ENCODE measurements at regions not wholly inside any gene's neighbourhood (a gene's known extent, or its start where the extent isn't known, plus 50 kb on each side); places are given as distances from the start of the nearest gene placed in this dataset.
"Not testable (repeated sequence)": the region's sequence is repeated elsewhere in the genome, so short reads cannot be mapped to it uniquely, and the experiment has no call there.

DNA sequence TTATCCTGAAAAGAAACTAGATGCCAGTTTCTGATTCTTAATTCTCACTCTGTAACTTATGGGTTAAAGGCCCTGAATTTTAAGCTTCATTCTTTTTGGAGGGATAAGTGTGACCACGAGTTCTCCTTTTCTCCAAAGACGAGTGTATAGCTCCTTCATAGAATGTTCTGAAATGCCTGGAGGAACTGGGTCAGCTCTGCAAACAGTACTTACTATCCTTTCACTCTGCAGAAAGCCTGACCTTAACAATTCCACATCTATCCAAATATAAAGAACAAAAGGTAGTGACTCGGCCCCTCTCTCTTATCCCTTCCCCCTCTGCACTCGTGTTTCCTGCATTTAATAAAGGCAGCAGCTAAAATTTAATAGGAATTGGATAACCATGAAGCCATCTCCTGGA lies 150.5 kb downstream of the LYPLAL1 start:
- peak overlapping the region; percentile 63 for H3K27ac ChIP-seq
- H3K36me3 ChIP-seq (ENCODE audit: low read depth): no peaks in the 10 kb centered on the region
- H3K27me3 ChIP-seq (ENCODE audit: insufficient read depth, low read depth): no peaks in the 10 kb centered on the region
- H3K4me3 ChIP-seq: no peak overlapping the region; the same call in 1 of the 2 replicates
- peaks cover 31% of the 10 kb centered on the region for H3K4me1 ChIP-seq (replicated peaks; ENCODE audit: insufficient read depth)
- H3F3A ChIP-seq (ENCODE audit: insufficient read depth, low read depth): peaks cover 17% of the 10 kb centered on the region; the same call in 1 of the 2 replicates
- CTCF ChIA-PET: no interaction called here
- no peak for DNase-seq
- no peaks in the 10 kb centered on the region for H3K9me3 ChIP-seq (ENCODE audit: insufficient read depth, low read depth)
- H3K9me2 ChIP-seq (ENCODE audit: insufficient read depth): no peaks in the 10 kb centered on the region
- no peak for TF ChIP-seq EZH2 (IDR thresholded peaks at IDR 0.05; ENCODE audit: low read depth)
- TF ChIP-seq, protein P1, sequence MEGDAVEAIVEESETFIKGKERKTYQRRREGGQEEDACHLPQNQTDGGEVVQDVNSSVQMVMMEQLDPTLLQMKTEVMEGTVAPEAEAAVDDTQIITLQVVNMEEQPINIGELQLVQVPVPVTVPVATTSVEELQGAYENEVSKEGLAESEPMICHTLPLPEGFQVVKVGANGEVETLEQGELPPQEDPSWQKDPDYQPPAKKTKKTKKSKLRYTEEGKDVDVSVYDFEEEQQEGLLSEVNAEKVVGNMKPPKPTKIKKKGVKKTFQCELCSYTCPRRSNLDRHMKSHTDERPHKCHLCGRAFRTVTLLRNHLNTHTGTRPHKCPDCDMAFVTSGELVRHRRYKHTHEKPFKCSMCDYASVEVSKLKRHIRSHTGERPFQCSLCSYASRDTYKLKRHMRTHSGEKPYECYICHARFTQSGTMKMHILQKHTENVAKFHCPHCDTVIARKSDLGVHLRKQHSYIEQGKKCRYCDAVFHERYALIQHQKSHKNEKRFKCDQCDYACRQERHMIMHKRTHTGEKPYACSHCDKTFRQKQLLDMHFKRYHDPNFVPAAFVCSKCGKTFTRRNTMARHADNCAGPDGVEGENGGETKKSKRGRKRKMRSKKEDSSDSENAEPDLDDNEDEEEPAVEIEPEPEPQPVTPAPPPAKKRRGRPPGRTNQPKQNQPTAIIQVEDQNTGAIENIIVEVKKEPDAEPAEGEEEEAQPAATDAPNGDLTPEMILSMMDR (conservative IDR thresholded peaks at IDR 0.05): no peak
- intact Hi-C loops (cut with micrococcal nuclease; ENCODE audit: unreplicated experiment): loop anchor here (5.0 kb wide), 1 partner anchor 63 kb away; no protein-coding TSS in a partner anchor
- H3K4me2 ChIP-seq: peak overlapping the region; percentile 59
- BruUV-seq (replicated peaks): no TSS peak
- no peaks in the 10 kb centered on the region for H3K79me2 ChIP-seq (ENCODE audit: low read depth)
- H4K20me1 ChIP-seq (ENCODE audit: insufficient read depth): no peaks in the 10 kb centered on the region
- no peak overlapping the region for H2AFZ ChIP-seq
- POLR2A ChIA-PET (ENCODE audit: unreplicated experiment): interaction anchor here (0.6 kb wide), 1 partner anchor 976 kb away, joined by 21 read pairs; no protein-coding TSS in a partner anchor

DNA sequence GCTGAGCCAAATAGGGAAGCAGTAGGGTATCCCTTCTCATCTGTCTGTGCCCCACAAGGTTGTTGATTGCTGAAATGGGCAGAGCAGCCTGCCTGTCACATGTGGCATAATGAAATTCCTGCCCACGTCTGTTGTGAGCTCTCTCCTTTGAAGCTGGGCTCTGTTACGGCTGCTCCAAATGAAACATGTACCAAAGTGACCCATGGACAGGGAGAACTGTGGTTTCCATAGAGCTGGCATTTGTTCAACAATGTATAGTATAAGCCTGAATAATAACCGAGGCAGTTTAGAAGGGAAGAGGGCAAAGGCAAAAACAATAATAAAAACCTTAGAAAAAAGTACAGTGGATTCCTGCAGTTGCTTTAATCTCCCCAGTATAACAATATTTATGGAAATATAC lies 149.7 kb downstream of the LYPLAL1 start:
- intact Hi-C loops (cut with micrococcal nuclease; ENCODE audit: unreplicated experiment): loop anchor here (5.0 kb wide), 1 partner anchor 64 kb away; no protein-coding TSS in a partner anchor
- Histone ChIP-seq H3K4me3 (no peak overlapping the region), H4K20me1 (ENCODE audit: insufficient read depth) (no peaks in the 10 kb centered on the region), H2AFZ (no peak overlapping the region), H3K4me2 (no peak overlapping the region; the same call in 1 of the 2 replicates), H3K79me2 (ENCODE audit: low read depth) (no peaks in the 10 kb centered on the region), H3F3A (ENCODE audit: insufficient read depth, low read depth) (peaks cover 17% of the 10 kb centered on the region; the same call in 1 of the 2 replicates), H3K4me1 (replicated peaks; ENCODE audit: insufficient read depth) (peaks cover 31% of the 10 kb centered on the region), H3K9me3 (ENCODE audit: insufficient read depth, low read depth) (no peaks in the 10 kb centered on the region), H3K27ac (no peak overlapping the region), H3K36me3 (ENCODE audit: low read depth) (no peaks in the 10 kb centered on the region), H3K9me2 (ENCODE audit: insufficient read depth) (no peaks in the 10 kb centered on the region), H3K27me3 (ENCODE audit: insufficient read depth, low read depth) (no peaks in the 10 kb centered on the region)
- no peak for DNase-seq
- BruUV-seq (replicated peaks): no TSS peak
- CTCF ChIA-PET: no interaction called here
- no peak for TF ChIP-seq EZH2 (IDR thresholded peaks at IDR 0.05; ENCODE audit: low read depth)
- TF ChIP-seq, protein P1 (conservative IDR thresholded peaks at IDR 0.05): no peak
- POLR2A ChIA-PET (ENCODE audit: unreplicated experiment): no interaction called here

DNA sequence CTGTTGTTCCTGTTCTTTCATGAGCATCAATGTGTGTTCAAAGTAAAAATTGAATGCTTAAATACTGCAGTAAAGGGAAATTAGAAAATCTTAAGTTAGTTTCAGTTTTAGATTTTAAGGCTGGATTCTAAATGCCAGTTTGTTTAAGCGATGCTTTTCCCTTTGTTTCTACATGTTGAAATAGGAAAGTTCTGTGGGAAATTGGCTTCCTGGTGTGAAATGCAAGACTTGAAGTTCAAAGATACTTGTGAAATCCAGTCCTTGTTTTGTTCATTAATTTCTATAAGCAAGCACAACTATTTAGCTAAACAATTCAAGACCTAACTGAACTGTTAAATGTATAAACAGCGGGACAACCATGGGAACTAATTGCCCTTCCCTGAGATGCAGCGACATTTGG lies 149.1 kb downstream of the LYPLAL1 start:
- Histone ChIP-seq H3K27ac (no peak overlapping the region), H3K27me3 (ENCODE audit: insufficient read depth, low read depth) (no peaks in the 10 kb centered on the region), H3F3A (ENCODE audit: insufficient read depth, low read depth) (peaks cover 17% of the 10 kb centered on the region; the same call in 1 of the 2 replicates), H3K9me3 (ENCODE audit: insufficient read depth, low read depth) (no peaks in the 10 kb centered on the region), H3K4me3 (no peak overlapping the region), H2AFZ (no peak overlapping the region), H3K79me2 (ENCODE audit: low read depth) (no peaks in the 10 kb centered on the region), H3K4me2 (no peak overlapping the region; the same call in 1 of the 2 replicates), H3K36me3 (ENCODE audit: low read depth) (no peaks in the 10 kb centered on the region), H3K4me1 (replicated peaks; ENCODE audit: insufficient read depth) (peaks cover 31% of the 10 kb centered on the region), H4K20me1 (ENCODE audit: insufficient read depth) (no peaks in the 10 kb centered on the region), H3K9me2 (ENCODE audit: insufficient read depth) (no peaks in the 10 kb centered on the region)
- TF ChIP-seq, protein P1 (conservative IDR thresholded peaks at IDR 0.05): no peak
- no peak for TF ChIP-seq EZH2 (IDR thresholded peaks at IDR 0.05; ENCODE audit: low read depth)
- intact Hi-C loops (cut with micrococcal nuclease; ENCODE audit: unreplicated experiment): loop anchor here (5.0 kb wide), 1 partner anchor 65 kb away; no protein-coding TSS in a partner anchor
- POLR2A ChIA-PET (ENCODE audit: unreplicated experiment): no interaction called here
- BruUV-seq (replicated peaks): no TSS peak
- CTCF ChIA-PET: no interaction called here
- DNase-seq: no peak

DNA sequence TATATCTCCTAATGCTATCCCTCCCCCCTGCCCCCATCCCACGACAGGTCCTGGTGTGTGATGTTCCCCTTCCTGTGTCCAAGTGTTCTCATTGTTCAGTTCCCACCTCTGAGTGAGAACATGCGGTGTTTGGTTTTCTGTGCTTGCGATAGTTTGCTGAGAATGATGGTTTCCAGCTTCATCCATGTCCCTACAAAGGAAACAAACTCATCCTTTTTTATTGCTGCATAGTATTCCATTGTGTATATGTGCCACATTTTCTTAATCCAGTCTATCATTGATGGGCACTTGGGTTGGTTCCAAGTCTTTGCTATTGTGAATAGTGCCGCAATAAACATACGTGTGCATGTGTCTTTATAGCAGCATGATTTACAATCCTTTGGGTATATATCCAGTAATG lies 146.9 kb downstream of the LYPLAL1 start:
- not testable (repeated sequence) for BruUV-seq (replicated peaks)
- intact Hi-C loops (cut with micrococcal nuclease; ENCODE audit: unreplicated experiment): loop anchor here (5.0 kb wide), 1 partner anchor 67 kb away; no protein-coding TSS in a partner anchor

More for the DNA sequence above, 146.9 kb downstream of the LYPLAL1 start:
- H3K4me2 ChIP-seq; H3K9me3 ChIP-seq (ENCODE audit: insufficient read depth, low read depth); H3K9me2 ChIP-seq (ENCODE audit: insufficient read depth); DNase-seq; H3K36me3 ChIP-seq (ENCODE audit: low read depth); H2AFZ ChIP-seq; H4K20me1 ChIP-seq (ENCODE audit: insufficient read depth); CTCF ChIA-PET; H3K79me2 ChIP-seq (ENCODE audit: low read depth); H3K4me3 ChIP-seq; H3K27me3 ChIP-seq (ENCODE audit: insufficient read depth, low read depth); POLR2A ChIA-PET (ENCODE audit: unreplicated experiment); H3K27ac ChIP-seq: not testable (repeated sequence)
- H3K4me1 ChIP-seq (replicated peaks; ENCODE audit: insufficient read depth): peaks cover 28% of the 10 kb centered on the region
- peaks cover 16% of the 10 kb centered on the region; the same call in 1 of the 2 replicates for H3F3A ChIP-seq (ENCODE audit: insufficient read depth, low read depth)
